GM23248 (cell line): ENCODE measurements at regions not wholly inside any gene's neighbourhood (a gene's known extent, or its start where the extent isn't known, plus 50 kb on each side); places are given as distances from the start of the nearest gene placed in this dataset.

Experiments
- DNase-seq: peaks from one replicate; pipeline ENCODE4 v3.0.0-alpha.2; 2015
- H2AFZ ChIP-seq: fragments of 200-600 bp; sonication (generic); 2 replicates; pipeline ENCODE4 v1.6.1; 2016; ENCODE audit warnings: antibody characterized with exemption
- H3F3A ChIP-seq: fragments of 200-600 bp; sonication (generic); 2 replicates; pipeline ENCODE4 v1.6.1; 2016; ENCODE audit warnings: mild to moderate bottlenecking, antibody characterized with exemption, mixed run types; ENCODE audit not compliant: insufficient read depth
- H3K27ac ChIP-seq: fragments of 200-600 bp; sonication (generic); 2 replicates; pipeline ENCODE4 v1.5.1; 2016; ENCODE audit warnings: mild to moderate bottlenecking
- H3K27me3 ChIP-seq: fragments of 200-600 bp; sonication (generic); replicated peaks from 2 replicates; pipeline ENCODE4 v1.6.1; 2016; ENCODE audit warnings: mild to moderate bottlenecking; ENCODE audit not compliant: insufficient read depth
- H3K36me3 ChIP-seq: fragments of 200-600 bp; sonication (generic); 2 replicates; pipeline ENCODE4 v1.6.1; 2016; ENCODE audit warnings: low read depth, mild to moderate bottlenecking
- H3K4me1 ChIP-seq: fragments of 200-600 bp; sonication (generic); 2 replicates; pipeline ENCODE4 v1.6.1; 2016; ENCODE audit warnings: mild to moderate bottlenecking; ENCODE audit not compliant: insufficient read depth
- H3K4me2 ChIP-seq: fragments of 200-600 bp; sonication (generic); one replicate; pipeline ENCODE4 v1.6.1; 2016; ENCODE audit warnings: mild to moderate bottlenecking; ENCODE audit not compliant: unreplicated experiment
- H3K4me3 ChIP-seq: fragments of 200-600 bp; sonication (generic); 2 replicates; pipeline ENCODE4 v1.5.1; 2016; ENCODE audit warnings: mild to moderate bottlenecking
- H3K79me2 ChIP-seq: fragments of 200-600 bp; sonication (generic); 2 replicates; pipeline ENCODE4 v1.6.1; 2016; ENCODE audit warnings: mild to moderate bottlenecking; ENCODE audit not compliant: insufficient read depth
- H3K9ac ChIP-seq: fragments of 200-600 bp; sonication (generic); 2 replicates; pipeline ENCODE4 v1.6.1; 2016; ENCODE audit warnings: mild to moderate bottlenecking
- H3K9me2 ChIP-seq: fragments of 200-600 bp; sonication (generic); 2 replicates; pipeline ENCODE4 v1.6.1; 2016; ENCODE audit warnings: mixed run types, mild to moderate bottlenecking, moderate library complexity; ENCODE audit not compliant: insufficient read depth
- H3K9me3 ChIP-seq: fragments of 200-600 bp; sonication (generic); one replicate; pipeline ENCODE4 v1.6.1; 2017; ENCODE audit warnings: low read depth
- H4K20me1 ChIP-seq: fragments of 200-600 bp; sonication (generic); 2 replicates; pipeline ENCODE4 v1.6.0; 2016; ENCODE audit not compliant: insufficient read depth
- EZH2 ChIP-seq: fragments of 200-600 bp; sonication (generic); IDR thresholded peaks from 2 replicates; pipeline ENCODE4 v1.6.1; 2018; ENCODE audit warnings: antibody characterized with exemption, mild to moderate bottlenecking; ENCODE audit not compliant: insufficient read depth, poor library complexity, severe bottlenecking
- EZH2phosphoT487 ChIP-seq: fragments of 200-600 bp; sonication (generic); IDR thresholded peaks from 2 replicates; pipeline ENCODE4 v1.6.1; 2018; ENCODE audit warnings: antibody characterized with exemption, moderate library complexity, mild to moderate bottlenecking, low read depth; ENCODE audit not compliant: insufficient read depth
- WGBS, 2 experiments: methylation state at CpG; one replicate each; pipeline ENCODE4 v1.1.6; 2015 to 2017; ENCODE audit warnings: low lambda C conversion rate in 2 of 2, low coverage in 1 of 2; ENCODE audit errors: missing lambda C conversion rate in 2 of 2; 5-methylcytosine and 5-hydroxymethylcytosine counted together
- in situ Hi-C: fragments of 300-500 bp; cut with MboI; formaldehyde crosslinking; loops from 2 replicates; pipeline ENCODE4 v1.15.0; 2020

DNA sequence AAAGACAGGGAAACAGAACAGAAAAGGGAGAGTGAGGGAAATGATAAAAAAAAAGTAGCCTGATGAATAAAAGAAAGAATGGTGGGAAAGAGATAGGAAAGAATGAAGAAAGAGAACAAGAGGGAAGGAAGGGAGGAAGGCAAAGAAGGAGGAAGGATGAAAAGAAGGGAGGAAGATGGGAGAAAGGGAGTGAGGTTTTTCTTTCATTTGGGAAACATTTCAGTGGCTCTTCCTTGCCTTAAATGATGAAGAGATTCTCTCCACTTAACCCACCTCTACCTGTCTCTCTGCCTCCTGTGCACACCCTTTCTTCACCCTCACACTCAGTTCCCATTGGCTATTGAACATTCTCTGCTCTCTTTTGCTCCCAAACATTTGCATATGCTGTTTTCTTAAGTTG, 222.1 kb upstream of the DEFB112 start:
- Histone ChIP-seq H3K4me3 (no peak overlapping the region), H4K20me1 (no peaks in the 10 kb centered on the region), H3K9me2 (no peaks in the 10 kb centered on the region; the same call in 1 of the 2 replicates), H3K9me3 (no peaks in the 10 kb centered on the region), H3K4me1 (no peaks in the 10 kb centered on the region), H3K79me2 (no peaks in the 10 kb centered on the region), H3K4me2 (no peak overlapping the region), H3K9ac (no peak overlapping the region), H3K27ac (no peak overlapping the region), H2AFZ (no peak overlapping the region), H3K27me3 (no peaks in the 10 kb centered on the region), H3K36me3 (no peaks in the 10 kb centered on the region), H3F3A (no peaks in the 10 kb centered on the region)
- no peak for DNase-seq
- in situ Hi-C loops = no loop called here
- TF ChIP-seq EZH2 = no peak
- TF ChIP-seq EZH2phosphoT487 = no peak

DNA sequence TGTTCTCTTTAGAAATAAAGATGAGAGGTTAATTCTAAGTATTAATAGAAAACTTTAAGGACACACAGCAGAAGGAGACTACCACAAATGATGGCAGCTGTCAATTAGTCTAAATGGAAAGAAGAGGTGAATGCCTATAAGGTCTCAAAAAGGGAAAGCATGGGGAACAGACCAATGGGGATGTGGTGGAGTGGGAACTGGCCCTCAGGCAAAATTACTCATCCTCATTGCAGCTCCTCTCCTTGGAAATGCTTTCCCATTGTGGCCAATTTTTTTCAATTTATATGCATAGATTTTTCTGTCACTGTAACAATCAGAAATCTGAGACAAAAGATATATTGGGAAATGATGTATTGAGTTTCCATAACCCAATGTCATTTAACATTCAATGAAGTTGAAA, 222.9 kb upstream of the DEFB112 start:
- H3K36me3 ChIP-seq = no peaks in the 10 kb centered on the region
- no peak for DNase-seq
- in situ Hi-C loops = no loop called here
- no peak overlapping the region for H3K4me2 ChIP-seq
- no peaks in the 10 kb centered on the region for H3F3A ChIP-seq
- no peaks in the 10 kb centered on the region for H3K9me3 ChIP-seq
- H3K4me1 ChIP-seq = no peaks in the 10 kb centered on the region
- no peaks in the 10 kb centered on the region for H3K27me3 ChIP-seq
- H3K9ac ChIP-seq = no peak overlapping the region
- no peak overlapping the region for H3K4me3 ChIP-seq
- no peaks in the 10 kb centered on the region for H3K79me2 ChIP-seq
- no peaks in the 10 kb centered on the region; the same call in 1 of the 2 replicates for H3K9me2 ChIP-seq
- TF ChIP-seq EZH2 = no peak
- no peak for TF ChIP-seq EZH2phosphoT487
- H4K20me1 ChIP-seq = no peaks in the 10 kb centered on the region
- H2AFZ ChIP-seq = no peak overlapping the region
- H3K27ac ChIP-seq = no peak overlapping the region

GRCh38 chr6:50276771-50277261, 227.1 kb upstream of the DEFB112 start:
- Histone ChIP-seq H4K20me1 (no peaks in the 10 kb centered on the region), H3K9me2 (no peaks in the 10 kb centered on the region), H3K79me2 (no peaks in the 10 kb centered on the region), H3K4me2 (no peak overlapping the region), H3K9me3 (no peaks in the 10 kb centered on the region), H3K27me3 (no peaks in the 10 kb centered on the region), H3K36me3 (no peaks in the 10 kb centered on the region), H3K4me3 (no peak overlapping the region), H3F3A (no peaks in the 10 kb centered on the region), H3K9ac (no peak overlapping the region), H2AFZ (no peak overlapping the region), H3K4me1 (no peaks in the 10 kb centered on the region), H3K27ac (no peak overlapping the region)
- in situ Hi-C loops = no loop called here
- WGBS, 2 experiments = 17 to 18% methylated on average over 5 of the region's 5 CpGs
- no peak for DNase-seq
- TF ChIP-seq EZH2phosphoT487 (no peak), EZH2 (no peak)

DNA sequence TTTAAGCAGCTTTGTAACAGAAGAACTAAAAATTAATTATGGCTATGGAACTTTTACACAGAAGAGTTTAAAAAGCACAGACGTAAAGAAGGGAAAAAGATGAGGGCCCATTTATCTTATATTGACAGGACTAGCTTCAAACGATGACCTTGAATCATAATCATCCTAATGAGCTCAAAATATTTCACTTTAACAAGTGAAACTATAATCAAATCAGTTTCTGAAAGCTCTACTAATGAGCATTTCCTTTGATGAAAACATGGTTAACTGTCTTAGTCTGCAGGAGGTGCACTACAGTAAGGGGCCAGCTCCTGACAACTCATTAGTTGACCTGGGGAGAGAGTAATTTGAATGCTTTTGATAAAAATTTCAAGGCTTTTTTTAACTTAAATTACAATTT, 228.0 kb upstream of the DEFB112 start:
- H3K4me3 ChIP-seq = no peak overlapping the region
- no peaks in the 10 kb centered on the region for H3F3A ChIP-seq
- H3K4me2 ChIP-seq = no peak overlapping the region
- no peak overlapping the region for H2AFZ ChIP-seq
- no peaks in the 10 kb centered on the region for H3K9me2 ChIP-seq
- TF ChIP-seq EZH2phosphoT487 (no peak), EZH2 (no peak)
- no peak for DNase-seq
- H3K79me2 ChIP-seq = no peaks in the 10 kb centered on the region
- no peaks in the 10 kb centered on the region for H3K36me3 ChIP-seq
- no peaks in the 10 kb centered on the region for H3K27me3 ChIP-seq
- WGBS, 2 experiments = 11 to 13% methylated on average over 2 of the region's 2 CpGs
- no peaks in the 10 kb centered on the region for H4K20me1 ChIP-seq
- no peak overlapping the region for H3K27ac ChIP-seq
- in situ Hi-C loops = no loop called here
- H3K9me3 ChIP-seq = no peaks in the 10 kb centered on the region
- H3K4me1 ChIP-seq = no peaks in the 10 kb centered on the region
- H3K9ac ChIP-seq = no peak overlapping the region

- Histone ChIP-seq H3K4me3 (no peak overlapping the region), H3K27ac (no peak overlapping the region), H4K20me1 (no peaks in the 10 kb centered on the region), H3K36me3 (no peaks in the 10 kb centered on the region), H3K9ac (no peak overlapping the region), H3K9me2 (no peaks in the 10 kb centered on the region), H3K4me2 (no peak overlapping the region), H3F3A (no peaks in the 10 kb centered on the region), H3K9me3 (no peaks in the 10 kb centered on the region), H3K79me2 (no peaks in the 10 kb centered on the region), H2AFZ (no peak overlapping the region), H3K4me1 (no peaks in the 10 kb centered on the region), H3K27me3 (no peaks in the 10 kb centered on the region)
- TF ChIP-seq EZH2 = no peak
- TF ChIP-seq EZH2phosphoT487 = no peak
- no peak for DNase-seq
- WGBS, 2 experiments = 0 to 3% methylated on average over 2 of the region's 2 CpGs
- in situ Hi-C loops = no loop called here
Observed at GRCh38 chr6:50278663-50279062, 228.9 kb upstream of the DEFB112 start.
